LoVo (cell line): ENCODE measurements at regions not wholly inside any gene's neighbourhood (a gene's known extent, or its start where the extent isn't known, plus 50 kb on each side); places are given as distances from the start of the nearest gene placed in this dataset.
A peak's percentile ranks its signal among the peaks of the same experiment; 100 is the strongest.

ENCODE experiments used
- DNase-seq: peaks from one replicate; pipeline ENCODE4 v3.0.0-alpha.2; 2016; ENCODE audit warnings: low spot score

GRCh38 chr3:18670759-18671158 is 245.6 kb upstream of the SATB1 start:
- no peak for DNase-seq

- DNase-seq = no peak
Measured at GRCh38 chr3:18669374-18669773, 244.2 kb upstream of the SATB1 start.

- no peak for DNase-seq
Measured at GRCh38 chr3:18667552-18667951, 242.4 kb upstream of the SATB1 start.

GRCh38 chr3:18666655-18667054 is 241.5 kb upstream of the SATB1 start:
- DNase-seq = no peak

- no peak for DNase-seq
Measured at GRCh38 chr3:18660059-18660458, 234.9 kb upstream of the SATB1 start.

- DNase-seq = no peak
Measured at GRCh38 chr3:18657858-18658820, 233.0 kb upstream of the SATB1 start.

- no peak for DNase-seq
Measured at GRCh38 chr3:18656866-18657265, 231.7 kb upstream of the SATB1 start.

GRCh38 chr3:18656410-18656809 is 231.3 kb upstream of the SATB1 start:
- DNase-seq = no peak

- no peak for DNase-seq
Measured at GRCh38 chr3:18655827-18656226, 230.7 kb upstream of the SATB1 start.

- DNase-seq = no peak
Measured at GRCh38 chr3:18652781-18653180, 227.6 kb upstream of the SATB1 start.

GRCh38 chr3:18650731-18651130 is 225.6 kb upstream of the SATB1 start:
- DNase-seq = no peak

- DNase-seq = no peak
Measured at GRCh38 chr3:18649666-18650363, 224.7 kb upstream of the SATB1 start.

GRCh38 chr3:18648868-18649462 is 223.8 kb upstream of the SATB1 start:
- no peak for DNase-seq

GRCh38 chr3:18648159-18648558 is 223.0 kb upstream of the SATB1 start:
- DNase-seq = no peak

- no peak for DNase-seq
Measured at GRCh38 chr3:18645619-18646018, 220.5 kb upstream of the SATB1 start.

GRCh38 chr3:18643281-18643680 is 218.1 kb upstream of the SATB1 start:
- DNase-seq = no peak

GRCh38 chr3:18641916-18642315 is 216.8 kb upstream of the SATB1 start:
- no peak for DNase-seq

- DNase-seq = peak; percentile 20
Measured at GRCh38 chr3:18635215-18635614, 210.1 kb upstream of the SATB1 start.

GRCh38 chr3:18634461-18634860 is 209.3 kb upstream of the SATB1 start:
- DNase-seq = no peak

- DNase-seq = no peak
Measured at GRCh38 chr3:18633002-18633401, 207.9 kb upstream of the SATB1 start.

GRCh38 chr3:18630295-18630694 is 205.2 kb upstream of the SATB1 start:
- no peak for DNase-seq

- DNase-seq = no peak
Measured at GRCh38 chr3:18625085-18625484, 199.9 kb upstream of the SATB1 start.

GRCh38 chr3:18623220-18623619 is 198.1 kb upstream of the SATB1 start:
- no peak for DNase-seq
